VCaP (cell line): ENCODE measurements at regions not wholly inside any gene's neighbourhood (a gene's known extent, or its start where the extent isn't known, plus 50 kb on each side); places are given as distances from the start of the nearest gene placed in this dataset.

Experiments
- H3K27ac ChIP-seq: fragments of 450-650 bp; 2 replicates; pipeline ENCODE4 v1.5.1; 2017
- CTCF ChIP-seq: fragments of 450-650 bp; conservative IDR thresholded peaks from 2 replicates; pipeline ENCODE4 v1.5.1; 2017; ENCODE audit warnings: mild to moderate bottlenecking, moderate library complexity

DNA sequence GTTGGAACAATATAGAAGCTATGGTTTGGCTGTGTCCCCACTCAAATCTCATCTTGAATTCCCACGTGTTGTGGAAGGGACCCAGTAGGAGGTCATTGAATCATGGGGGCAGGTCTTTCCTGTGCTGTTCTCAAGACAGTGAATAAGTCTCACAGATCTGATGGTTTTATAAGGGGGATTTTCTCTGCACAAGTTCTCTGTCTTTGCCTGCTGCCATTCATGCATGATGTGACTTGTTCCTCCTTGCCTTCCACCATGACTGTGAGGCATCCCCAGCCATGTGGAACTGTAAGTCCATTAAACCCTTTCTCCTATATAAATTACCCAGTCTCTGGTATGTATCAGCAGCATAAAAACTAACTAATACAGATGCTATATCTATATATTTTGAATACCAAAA is 135.2 kb upstream of the EDNRA start:
- no peak for TF ChIP-seq CTCF
- no peak overlapping the region for H3K27ac ChIP-seq

- TF ChIP-seq CTCF: no peak
- H3K27ac ChIP-seq: no peak overlapping the region
These were observed 133.7 kb upstream of the EDNRA start for GRCh38 chr4:147347217-147347616.

GRCh38 chr4:147349193-147349592 is 131.7 kb upstream of the EDNRA start:
- TF ChIP-seq CTCF: no peak
- no peak overlapping the region for H3K27ac ChIP-seq

GRCh38 chr4:147351083-147351787 is 129.7 kb upstream of the EDNRA start:
- no peak for TF ChIP-seq CTCF
- no peak overlapping the region for H3K27ac ChIP-seq

- TF ChIP-seq CTCF: no peak
- H3K27ac ChIP-seq: no peak overlapping the region
These were observed 126.7 kb upstream of the EDNRA start for GRCh38 chr4:147354237-147354636.

GRCh38 chr4:147355032-147355656 is 125.8 kb upstream of the EDNRA start:
- no peak for TF ChIP-seq CTCF
- H3K27ac ChIP-seq: no peak overlapping the region

- H3K27ac ChIP-seq: no peak overlapping the region
- no peak for TF ChIP-seq CTCF
These were observed 125.0 kb upstream of the EDNRA start for GRCh38 chr4:147355847-147356246.
